ENCODE measurements at regions not wholly inside any gene's neighbourhood (a gene's known extent, or its start where the extent isn't known, plus 50 kb on each side); places are given as distances from the start of the nearest gene placed in this dataset.

GRCh38 chr10:8481718-8482504, 427.4 kb downstream of the GATA3 start:
- no peak for DNase-seq (ENCODE audit: low spot score)

DNA sequence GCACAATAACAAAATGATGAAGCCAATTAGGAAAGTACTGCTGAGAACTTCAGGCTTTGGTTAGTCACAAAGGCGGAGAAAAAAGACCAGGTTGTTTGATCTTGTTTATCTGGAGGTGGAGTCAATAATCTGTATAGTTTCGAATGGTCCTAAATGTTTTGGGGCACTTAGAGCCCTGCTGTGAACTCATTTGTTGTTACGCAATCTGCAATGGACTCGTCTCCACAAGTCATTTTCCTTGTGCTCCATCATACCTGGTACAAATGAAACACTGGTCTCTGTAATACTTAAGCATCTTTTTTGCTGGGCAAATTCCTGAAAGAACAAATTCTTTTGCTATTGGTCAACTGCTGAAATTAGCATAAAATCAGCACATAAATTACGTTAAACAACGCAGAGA, 430.5 kb downstream of the GATA3 start:
- DNase-seq (ENCODE audit: low spot score) = no peak

DNA sequence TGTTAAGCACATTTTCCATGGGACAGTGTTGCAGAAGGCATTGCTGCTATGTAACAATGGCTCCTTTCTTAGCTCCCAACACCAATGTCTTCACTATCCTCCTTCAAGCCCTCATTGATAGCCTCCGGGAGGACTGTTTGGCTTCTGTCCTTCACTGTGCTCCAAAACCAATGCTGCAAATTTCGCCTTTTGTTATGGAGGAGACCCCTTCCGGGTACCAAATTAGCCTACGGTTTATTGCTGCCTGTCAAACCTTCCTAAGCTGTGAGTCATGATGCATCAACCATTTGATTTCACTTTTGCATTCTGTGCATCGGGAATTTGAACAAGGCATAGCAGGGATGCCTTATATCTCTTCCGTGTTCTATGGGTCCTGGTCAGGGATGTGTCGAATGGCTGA, 432.9 kb downstream of the GATA3 start:
- DNase-seq (ENCODE audit: low spot score) = no peak

DNA sequence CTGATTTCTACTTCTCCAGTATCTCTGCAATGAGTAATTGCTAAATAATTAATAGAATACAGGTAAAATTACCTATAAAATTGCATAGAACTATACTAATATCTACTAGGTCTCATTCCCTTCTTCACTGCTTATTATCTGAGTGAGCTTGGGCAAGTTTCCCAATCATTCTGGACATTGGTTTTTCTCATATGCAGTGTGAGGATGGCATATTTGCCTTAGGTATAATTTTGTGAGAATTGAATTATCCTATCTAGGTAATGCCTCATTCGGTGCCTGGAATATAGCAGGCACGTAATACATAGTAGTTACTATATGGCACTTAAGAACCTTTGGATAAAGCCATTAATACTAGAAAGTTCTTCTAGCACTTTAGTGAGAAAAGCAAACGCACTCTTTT, 434.7 kb downstream of the GATA3 start:
- DNase-seq (ENCODE audit: low spot score) = no peak

DNA sequence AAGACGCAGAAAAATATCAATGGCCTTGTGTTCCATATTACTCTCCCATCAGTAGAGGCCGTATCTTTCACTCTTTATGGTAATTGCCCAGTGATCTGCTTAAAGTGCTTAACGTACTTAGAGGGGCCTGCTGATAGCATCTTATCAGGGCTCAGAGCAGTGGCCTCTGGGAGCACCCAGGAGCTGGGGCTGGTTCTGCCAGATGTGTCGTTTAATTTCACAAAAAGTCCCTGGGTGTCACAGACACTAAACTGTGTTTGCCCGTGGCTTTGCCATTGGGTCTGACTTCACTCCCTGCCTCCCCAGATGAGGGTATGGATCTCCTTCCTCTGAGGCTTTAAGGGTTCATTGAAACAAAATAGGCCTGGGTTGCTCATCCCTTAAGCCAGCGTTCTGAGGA, 435.3 kb downstream of the GATA3 start:
- DNase-seq (ENCODE audit: low spot score) = no peak

DNA sequence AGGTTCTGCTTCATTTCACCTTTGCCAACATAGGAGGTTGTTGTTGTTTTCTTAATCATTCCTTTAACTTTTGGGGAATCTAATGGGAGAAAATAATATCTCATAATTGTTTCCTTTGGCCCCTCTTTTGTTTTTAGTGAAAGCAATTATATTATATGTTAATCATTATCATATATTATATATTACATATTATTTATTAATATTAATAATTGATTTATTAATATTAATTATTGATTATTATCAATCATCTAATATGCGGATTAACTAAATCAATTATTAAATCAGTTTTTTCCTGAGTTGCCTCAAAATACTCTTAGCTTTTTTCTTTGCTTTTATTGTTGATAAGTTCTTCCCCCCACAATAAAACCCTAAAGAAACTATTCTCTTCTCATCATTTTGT, 443.8 kb downstream of the GATA3 start:
- no peak for DNase-seq (ENCODE audit: low spot score)

DNA sequence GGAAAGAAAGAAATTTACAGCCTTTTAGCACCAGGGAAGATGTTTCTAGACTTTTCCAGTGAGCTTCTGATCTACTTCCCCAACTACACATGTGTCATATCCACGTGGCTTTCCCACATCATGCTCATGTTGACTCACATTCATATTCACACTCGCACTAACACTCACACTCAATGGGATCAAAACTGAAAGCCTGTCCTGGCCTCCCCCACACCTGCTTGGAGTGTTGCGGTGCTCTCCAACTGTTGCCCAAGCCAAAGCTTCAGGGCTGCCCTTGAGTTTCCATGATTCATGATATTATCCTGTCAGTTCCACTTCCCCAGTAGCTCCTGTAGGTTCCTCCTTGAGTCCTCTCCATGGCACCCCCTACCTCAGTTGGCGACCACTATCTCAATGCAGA, 444.4 kb downstream of the GATA3 start:
- no peak for DNase-seq (ENCODE audit: low spot score)

DNA sequence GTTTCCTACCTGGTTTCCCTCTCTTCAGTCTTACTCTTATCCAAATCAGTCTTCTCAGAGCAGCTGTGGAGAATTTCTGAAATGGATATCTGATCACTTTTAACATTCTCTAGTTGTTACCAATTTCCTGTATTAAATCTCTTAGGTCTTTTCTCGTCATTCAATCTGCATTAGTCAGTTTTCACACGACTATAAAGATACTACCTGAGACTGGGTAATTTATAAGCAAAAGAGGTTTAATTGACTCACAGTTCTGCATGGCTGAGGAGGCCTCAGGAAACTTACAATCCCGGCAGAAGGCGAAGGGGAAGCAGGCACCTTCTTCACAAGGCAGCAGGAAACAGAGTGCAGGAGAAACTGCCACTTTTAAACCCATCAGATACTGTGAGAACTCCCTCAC, 444.8 kb downstream of the GATA3 start:
- DNase-seq (ENCODE audit: low spot score) = no peak

GRCh38 chr10:8499752-8500390, 445.4 kb downstream of the GATA3 start:
- no peak for DNase-seq (ENCODE audit: low spot score)

DNA sequence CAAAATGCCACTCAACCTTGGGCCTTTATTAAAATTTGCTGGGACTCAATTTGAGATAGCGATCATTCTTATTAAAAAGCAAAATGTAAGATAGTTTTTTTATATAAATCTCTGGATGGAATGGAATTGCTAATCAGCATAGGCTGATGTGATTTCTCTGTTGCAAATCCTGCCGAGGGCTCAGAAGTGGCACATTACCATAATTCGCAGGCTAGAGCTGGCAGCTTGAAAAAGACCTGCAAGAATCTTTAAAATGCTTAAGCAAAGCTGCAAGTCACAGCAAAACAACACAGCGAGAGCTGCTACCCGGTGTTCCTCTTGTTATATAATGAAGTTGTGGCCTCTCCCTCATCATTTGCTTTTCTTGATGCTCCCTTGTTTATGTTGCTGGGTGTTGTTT, 448.1 kb downstream of the GATA3 start:
- DNase-seq (ENCODE audit: low spot score) = no peak

DNA sequence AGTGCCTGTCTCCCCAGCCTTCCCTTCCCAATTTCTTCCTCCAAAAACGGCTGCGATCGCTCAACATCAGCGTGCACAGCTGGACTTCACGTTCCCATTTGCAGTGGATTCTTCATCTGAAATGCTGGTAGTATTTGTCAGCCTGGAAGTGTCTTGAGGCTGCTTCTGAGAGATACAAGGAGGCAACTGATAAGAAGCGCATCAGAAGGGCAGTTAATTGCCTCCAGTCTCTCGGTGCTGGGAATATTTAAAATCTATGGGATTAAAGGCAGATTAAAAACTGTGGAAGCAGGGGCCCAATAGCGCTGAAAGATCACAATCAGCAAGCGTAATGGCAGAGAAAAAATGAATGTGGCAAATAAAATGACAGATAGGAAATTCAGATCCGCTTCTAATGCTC, 450.0 kb downstream of the GATA3 start:
- DNase-seq (ENCODE audit: low spot score) = no peak

DNA sequence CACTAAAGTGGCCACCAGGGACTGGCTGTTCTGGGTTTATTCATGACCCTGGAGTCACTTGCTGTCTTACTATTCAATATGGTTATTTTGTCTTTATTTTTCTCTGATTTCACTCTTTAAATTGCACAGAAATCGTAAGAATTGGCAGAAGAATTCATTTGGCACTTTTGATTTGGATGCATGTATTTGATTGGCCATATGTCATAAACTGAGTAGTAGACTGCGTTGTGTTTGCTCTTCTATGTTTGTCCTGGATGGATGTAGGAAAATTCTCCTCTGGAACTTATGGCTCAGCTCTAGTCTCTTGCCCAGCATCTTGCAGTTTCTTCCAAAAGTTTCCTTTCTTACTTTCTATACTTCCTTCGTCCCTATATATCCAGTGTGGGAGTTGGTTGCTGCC, 452.7 kb downstream of the GATA3 start:
- no peak for DNase-seq (ENCODE audit: low spot score)

GRCh38 chr10:8508882-8509281, 454.4 kb downstream of the GATA3 start:
- no peak for DNase-seq (ENCODE audit: low spot score)

DNA sequence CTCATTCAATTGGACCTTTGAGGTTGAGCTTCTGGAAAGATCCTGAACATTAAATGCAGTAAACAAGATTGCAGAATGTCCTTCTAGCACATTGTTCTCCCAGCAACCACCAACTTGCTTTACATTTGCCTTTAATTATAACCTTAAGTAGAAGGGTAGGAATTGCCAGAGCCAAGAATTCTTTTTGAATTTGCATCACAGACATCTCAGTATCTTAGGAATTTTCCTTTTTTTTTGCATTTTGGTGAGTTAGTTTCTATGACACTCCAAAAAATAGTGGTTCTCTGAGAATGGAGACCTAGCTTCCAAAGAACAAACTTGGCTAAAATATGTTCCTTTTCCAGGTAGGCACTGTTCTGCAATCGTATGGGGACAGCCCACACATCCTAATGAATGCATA, 456.0 kb downstream of the GATA3 start:
- DNase-seq (ENCODE audit: low spot score) = no peak

DNA sequence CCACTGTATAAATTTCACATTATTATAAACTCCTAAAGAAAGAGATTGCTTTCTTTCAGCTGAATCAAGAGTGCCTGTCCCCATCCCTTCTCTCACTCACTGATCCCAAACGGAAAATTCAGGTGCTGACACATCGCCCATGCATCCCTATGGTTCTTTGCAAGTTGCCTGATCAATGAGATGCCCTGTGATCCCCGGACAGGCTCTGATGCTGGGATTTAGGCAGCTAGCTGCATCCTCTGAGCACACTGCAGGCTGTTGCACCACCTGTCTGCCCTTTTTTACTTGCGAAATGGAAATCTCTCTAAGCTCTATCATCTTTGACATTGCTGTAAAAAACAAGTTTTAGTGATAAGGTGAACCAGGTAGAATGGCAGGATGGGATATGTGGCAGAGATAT, 456.5 kb downstream of the GATA3 start:
- DNase-seq (ENCODE audit: low spot score) = no peak

DNA sequence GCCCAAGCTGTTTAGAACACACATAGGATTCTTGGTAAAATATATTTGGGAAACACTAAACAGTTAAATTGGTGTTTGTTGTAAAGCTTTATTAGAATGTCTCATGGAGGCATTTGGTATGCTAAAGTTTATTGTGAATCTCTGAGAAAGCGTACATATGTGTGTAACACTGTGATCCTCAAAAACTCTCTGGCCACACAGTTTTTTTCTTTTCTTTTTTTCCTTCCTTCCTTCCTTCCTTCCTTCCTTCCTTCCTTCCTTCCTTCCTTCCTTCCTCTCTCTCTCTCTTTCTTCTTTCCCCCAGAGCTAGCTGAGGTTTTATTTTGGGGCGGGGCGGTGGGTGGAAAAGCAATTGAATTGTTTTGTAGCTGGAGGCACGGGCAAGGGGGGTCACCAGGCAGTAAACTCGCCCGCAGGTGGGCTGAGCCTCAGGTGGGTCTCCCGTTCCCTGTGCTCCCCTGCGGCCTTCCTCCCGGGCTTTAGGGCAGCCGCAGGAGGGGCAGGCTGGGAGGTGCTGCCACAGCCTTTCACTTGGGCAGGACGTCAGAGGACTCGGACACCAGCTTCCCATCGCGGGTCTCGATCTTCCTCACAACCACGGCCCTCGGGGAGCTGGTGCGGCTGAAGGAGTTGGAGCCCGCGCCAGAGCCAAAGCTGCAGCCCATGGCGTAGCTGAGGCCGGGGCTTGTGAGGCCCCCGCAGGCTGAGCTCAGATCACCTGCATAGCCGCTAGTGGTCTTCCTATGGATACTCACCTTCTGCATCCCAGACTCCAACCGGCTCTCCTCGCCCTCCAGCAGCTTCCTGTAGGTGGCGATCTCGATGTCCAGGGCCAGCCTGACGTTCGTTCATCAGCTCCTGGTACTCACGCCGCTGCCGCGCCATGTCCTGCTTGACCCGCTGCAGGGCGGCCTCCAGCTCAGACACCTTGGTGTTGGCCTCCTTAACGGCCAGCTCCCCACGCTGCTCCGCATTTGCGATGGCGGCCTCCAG, 459.0 kb downstream of the GATA3 start:
- DNase-seq (ENCODE audit: low spot score) = no peak

- DNase-seq (ENCODE audit: low spot score) = no peak
Measured at GRCh38 chr10:8520382-8520781, 465.9 kb downstream of the GATA3 start.

GRCh38 chr10:8527773-8528172, 473.3 kb downstream of the GATA3 start:
- no peak for DNase-seq (ENCODE audit: low spot score)

GRCh38 chr10:8531116-8531515, 476.6 kb downstream of the GATA3 start:
- DNase-seq (ENCODE audit: low spot score) = no peak

DNA sequence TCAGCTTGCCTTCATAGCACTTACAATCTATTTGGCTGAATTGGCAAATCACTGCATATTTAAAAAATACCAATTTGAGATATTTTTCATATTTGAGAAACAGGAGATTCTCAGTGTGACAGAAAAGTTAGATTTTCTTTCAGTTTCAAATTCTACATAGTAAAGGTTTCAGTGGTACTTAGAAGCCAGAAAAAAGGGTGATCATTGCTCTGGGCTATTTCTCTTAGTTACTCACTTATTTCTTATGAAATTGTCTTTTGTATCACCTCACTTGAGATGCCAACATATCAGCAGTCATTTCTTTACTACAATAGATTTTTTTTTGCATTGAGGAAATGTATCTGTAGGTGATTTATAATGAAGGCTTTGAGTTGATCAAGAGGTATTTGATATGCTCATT, 478.2 kb downstream of the GATA3 start:
- DNase-seq (ENCODE audit: low spot score) = no peak

DNA sequence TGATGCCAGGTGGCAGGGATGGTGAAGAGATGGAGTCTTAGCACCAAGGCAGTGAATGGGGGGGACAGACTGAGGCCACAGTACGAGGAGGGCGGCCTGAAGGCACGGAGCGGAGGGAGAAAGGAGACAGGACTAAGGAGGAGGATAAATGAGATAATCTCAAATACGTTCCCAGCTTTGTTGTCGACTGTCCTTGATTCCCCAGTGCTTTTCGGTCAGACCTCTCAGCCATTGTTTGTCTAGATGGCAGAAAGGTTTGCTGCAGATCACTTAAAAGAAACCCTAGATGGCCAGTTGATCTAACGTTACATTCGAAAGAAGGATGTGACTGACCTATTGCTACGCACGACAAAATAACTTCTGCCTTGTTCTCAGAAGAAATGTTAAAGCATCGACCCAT, 479.0 kb downstream of the GATA3 start:
- DNase-seq (ENCODE audit: low spot score) = no peak

DNA sequence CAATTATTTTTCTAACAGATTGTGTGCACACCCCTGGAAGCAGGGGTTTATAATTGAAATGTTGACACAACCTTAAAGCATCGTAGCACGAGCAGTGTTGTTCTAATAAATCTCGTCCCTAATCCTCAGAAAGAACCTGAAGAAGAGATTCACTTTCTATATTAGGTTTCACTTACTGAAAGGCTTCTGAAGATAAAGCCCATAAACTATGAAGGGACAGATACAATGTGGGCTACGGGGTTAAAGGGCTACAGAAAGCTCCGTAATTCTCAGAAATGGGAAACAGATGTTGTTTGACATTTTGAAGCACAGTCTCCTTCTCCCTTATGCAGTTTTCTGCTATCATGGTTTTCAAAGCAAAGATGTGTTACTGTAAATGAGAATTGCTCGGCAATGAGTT, 479.6 kb downstream of the GATA3 start:
- no peak for DNase-seq (ENCODE audit: low spot score)

GRCh38 chr10:8534891-8535290, 480.4 kb downstream of the GATA3 start:
- no peak for DNase-seq (ENCODE audit: low spot score)
